GM12878 (cell line): ENCODE measurements at regions not wholly inside any gene's neighbourhood (a gene's known extent, or its start where the extent isn't known, plus 50 kb on each side); places are given as distances from the start of the nearest gene placed in this dataset.

Experiments used
- TF ChIP-seq, protein P1 (sequence below): fragments of 450-650 bp; formaldehyde crosslinking; IDR thresholded peaks from 2 replicates; pipeline ENCODE4 v1.5.0; 2022; ENCODE audit warnings: mild to moderate bottlenecking, missing genetic modification characterization

DNA sequence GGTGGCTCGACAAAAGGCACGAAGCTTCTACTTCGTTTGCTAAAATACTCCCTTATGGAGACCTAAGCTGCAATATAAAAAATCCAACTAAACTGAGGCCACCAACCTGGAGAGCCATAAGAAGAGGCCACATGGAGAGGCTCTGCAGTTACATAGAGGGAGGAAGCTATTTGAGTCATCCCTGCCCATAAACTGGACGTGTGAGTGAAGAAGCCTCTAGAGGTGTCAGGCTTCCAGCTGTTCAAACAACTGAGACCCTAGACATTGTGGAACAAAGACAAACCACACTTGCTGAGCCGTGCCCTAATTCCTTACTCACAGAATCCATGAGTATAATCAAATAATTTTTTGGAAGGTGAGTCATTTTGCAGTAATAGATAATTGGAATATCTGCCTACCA is 50.2 kb upstream of the GMNC start (continued):
- TF ChIP-seq, protein P1, sequence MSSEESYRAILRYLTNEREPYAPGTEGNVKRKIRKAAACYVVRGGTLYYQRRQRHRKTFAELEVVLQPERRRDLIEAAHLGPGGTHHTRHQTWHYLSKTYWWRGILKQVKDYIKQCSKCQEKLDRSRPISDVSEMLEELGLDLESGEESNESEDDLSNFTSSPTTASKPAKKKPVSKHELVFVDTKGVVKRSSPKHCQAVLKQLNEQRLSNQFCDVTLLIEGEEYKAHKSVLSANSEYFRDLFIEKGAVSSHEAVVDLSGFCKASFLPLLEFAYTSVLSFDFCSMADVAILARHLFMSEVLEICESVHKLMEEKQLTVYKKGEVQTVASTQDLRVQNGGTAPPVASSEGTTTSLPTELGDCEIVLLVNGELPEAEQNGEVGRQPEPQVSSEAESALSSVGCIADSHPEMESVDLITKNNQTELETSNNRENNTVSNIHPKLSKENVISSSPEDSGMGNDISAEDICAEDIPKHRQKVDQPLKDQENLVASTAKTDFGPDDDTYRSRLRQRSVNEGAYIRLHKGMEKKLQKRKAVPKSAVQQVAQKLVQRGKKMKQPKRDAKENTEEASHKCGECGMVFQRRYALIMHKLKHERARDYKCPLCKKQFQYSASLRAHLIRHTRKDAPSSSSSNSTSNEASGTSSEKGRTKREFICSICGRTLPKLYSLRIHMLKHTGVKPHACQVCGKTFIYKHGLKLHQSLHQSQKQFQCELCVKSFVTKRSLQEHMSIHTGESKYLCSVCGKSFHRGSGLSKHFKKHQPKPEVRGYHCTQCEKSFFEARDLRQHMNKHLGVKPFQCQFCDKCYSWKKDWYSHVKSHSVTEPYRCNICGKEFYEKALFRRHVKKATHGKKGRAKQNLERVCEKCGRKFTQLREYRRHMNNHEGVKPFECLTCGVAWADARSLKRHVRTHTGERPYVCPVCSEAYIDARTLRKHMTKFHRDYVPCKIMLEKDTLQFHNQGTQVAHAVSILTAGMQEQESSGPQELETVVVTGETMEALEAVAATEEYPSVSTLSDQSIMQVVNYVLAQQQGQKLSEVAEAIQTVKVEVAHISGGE (CRISPR knock-in tag): no peak
